Brain microvascular endothelial cell (primary cell): ENCODE measurements at regions not wholly inside any gene's neighbourhood (a gene's known extent, or its start where the extent isn't known, plus 50 kb on each side); places are given as distances from the start of the nearest gene placed in this dataset.

Source experiments
- DNase-seq: peaks from one replicate; pipeline ENCODE4 v3.0.0-alpha.2; 2020
- H3K27ac ChIP-seq: fragments of 250-450 bp; sonication (Bioruptor Pico); 2 replicates; pipeline ENCODE4 v1.5.1; 2020; ENCODE audit warnings: mild to moderate bottlenecking, moderate library complexity
- H3K27me3 ChIP-seq: fragments of 250-450 bp; sonication (Bioruptor Pico); replicated peaks from 2 replicates; pipeline ENCODE4 v1.5.1; 2020; ENCODE audit warnings: mild to moderate bottlenecking
- H3K36me3 ChIP-seq: fragments of 250-450 bp; sonication (Bioruptor Pico); replicated peaks from 2 replicates; pipeline ENCODE4 v1.5.1; 2020; ENCODE audit warnings: mild to moderate bottlenecking
- H3K4me3 ChIP-seq: 2 replicates; pipeline ENCODE4 v1.5.1; 2011; ENCODE audit warnings: low read depth, mild to moderate bottlenecking, control low read depth, low read length, moderate library complexity
- CTCF ChIP-seq: IDR thresholded peaks from 2 replicates; pipeline ENCODE4 v1.5.1; 2011; ENCODE audit warnings: low read depth, mild to moderate bottlenecking, moderate library complexity, low read length, control low read depth, inconsistent platforms; ENCODE audit errors: missing control alignments
- in situ Hi-C: cut with HindIII; loops from 2 replicates; pipeline ENCODE4 v1.10.0; 2017; ENCODE audit warnings: low sequenced_read_pairs, low pct_ligation_motif_present

DNA sequence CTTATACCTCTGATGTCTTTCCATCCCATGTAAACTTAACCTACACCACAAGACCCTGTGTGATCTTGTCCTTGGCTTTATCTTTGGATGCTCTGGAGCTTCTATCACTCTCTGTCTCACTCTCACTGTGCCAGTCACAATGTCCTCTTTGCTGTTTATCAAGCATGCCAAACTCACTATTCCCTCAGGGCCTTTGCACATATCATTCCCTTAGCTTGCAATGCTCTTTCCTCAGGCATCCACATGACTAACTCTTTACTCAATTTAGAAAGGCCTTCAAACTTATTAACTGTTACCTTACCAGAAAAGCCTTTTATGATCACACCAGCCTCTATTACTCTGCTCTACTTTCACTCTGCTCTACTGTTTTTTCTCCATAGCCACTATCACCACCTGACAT, 354.1 kb downstream of the RFC3 start:
- no peaks in the 10 kb centered on the region for H3K36me3 ChIP-seq
- in situ Hi-C loops, result no loop called here
- no peak overlapping the region for H3K4me3 ChIP-seq
- no peak for TF ChIP-seq CTCF
- no peaks in the 10 kb centered on the region for H3K27me3 ChIP-seq
- no peak overlapping the region for H3K27ac ChIP-seq
- no peak for DNase-seq

- Histone ChIP-seq H3K36me3 (no peaks in the 10 kb centered on the region), H3K4me3 (no peak overlapping the region), H3K27me3 (no peaks in the 10 kb centered on the region), H3K27ac (no peak overlapping the region)
- TF ChIP-seq CTCF, result no peak
- DNase-seq, result no peak
- in situ Hi-C loops, result no loop called here
These were observed 356.8 kb downstream of the RFC3 start for GRCh38 chr13:34174671-34175145.

DNA sequence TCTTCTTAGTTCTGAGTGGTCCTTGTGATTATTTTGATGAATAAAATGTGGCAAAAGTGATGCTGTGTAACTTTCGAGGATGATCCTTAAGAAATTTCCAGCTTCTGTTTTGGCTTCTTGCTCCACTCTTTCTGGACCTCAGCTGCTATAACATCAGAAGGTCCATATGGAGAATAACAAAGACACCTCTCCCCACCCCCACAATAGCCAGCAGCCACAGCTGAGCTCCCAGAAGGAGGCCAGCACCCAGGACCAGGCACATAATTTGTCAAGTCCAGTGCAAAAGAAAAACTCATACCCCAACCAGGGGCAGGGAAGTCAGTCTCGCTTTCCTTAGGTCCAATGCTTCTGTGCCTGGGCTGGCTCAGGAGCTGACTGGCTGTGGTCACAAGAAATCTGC, 357.6 kb downstream of the RFC3 start:
- H3K36me3 ChIP-seq, result no peaks in the 10 kb centered on the region
- in situ Hi-C loops, result no loop called here
- TF ChIP-seq CTCF, result no peak
- H3K27ac ChIP-seq, result no peak overlapping the region
- no peak overlapping the region for H3K4me3 ChIP-seq
- no peak for DNase-seq
- no peaks in the 10 kb centered on the region for H3K27me3 ChIP-seq

- Histone ChIP-seq H3K4me3 (no peak overlapping the region), H3K27ac (no peak overlapping the region), H3K27me3 (no peaks in the 10 kb centered on the region), H3K36me3 (no peaks in the 10 kb centered on the region)
- TF ChIP-seq CTCF, result no peak
- in situ Hi-C loops, result no loop called here
- no peak for DNase-seq
These were observed 358.7 kb downstream of the RFC3 start for GRCh38 chr13:34176633-34177032.

GRCh38 chr13:34179481-34179880, 361.5 kb downstream of the RFC3 start:
- H3K4me3 ChIP-seq, result no peak overlapping the region

More at GRCh38 chr13:34179481-34179880, 361.5 kb downstream of the RFC3 start:
- DNase-seq, result no peak
- in situ Hi-C loops, result no loop called here
- Histone ChIP-seq H3K36me3 (no peaks in the 10 kb centered on the region), H3K27ac (no peak overlapping the region), H3K27me3 (no peaks in the 10 kb centered on the region)
- no peak for TF ChIP-seq CTCF
